Neural cell (in vitro differentiated cells): ENCODE measurements at regions not wholly inside any gene's neighbourhood (a gene's known extent, or its start where the extent isn't known, plus 50 kb on each side); places are given as distances from the start of the nearest gene placed in this dataset.

Source experiments
- CTCF ChIP-seq: fragments of 450-650 bp; IDR thresholded peaks from 2 replicates; pipeline ENCODE4 v1.5.1; 2014; ENCODE audit warnings: antibody characterized with exemption, mild to moderate bottlenecking, moderate library complexity; ENCODE audit not compliant: poor library complexity, severe bottlenecking
- EZH2 ChIP-seq: fragments of 200-600, 300-800 bp; shearing (Covaris generic), sonication (generic); IDR thresholded peaks from 2 replicates; pipeline ENCODE4 v1.6.1; 2014; ENCODE audit warnings: antibody characterized with exemption, low read length, borderline replicate concordance, mild to moderate bottlenecking; ENCODE audit not compliant: insufficient read depth, poor library complexity, severe bottlenecking
- MXI1 ChIP-seq: fragments of 450-650 bp; conservative IDR thresholded peaks from 2 replicates; pipeline ENCODE4 v1.6.1; 2014; ENCODE audit warnings: antibody characterized with exemption, mild to moderate bottlenecking; ENCODE audit not compliant: poor library complexity, severe bottlenecking
- POLR2AphosphoS5 ChIP-seq: IDR thresholded peaks from 2 replicates; pipeline ENCODE4 v1.6.1; 2012
- RAD21 ChIP-seq: fragments of 450-650 bp; conservative IDR thresholded peaks from 2 replicates; pipeline ENCODE4 v1.6.1; 2014; ENCODE audit warnings: antibody characterized with exemption, mild to moderate bottlenecking, moderate library complexity

DNA sequence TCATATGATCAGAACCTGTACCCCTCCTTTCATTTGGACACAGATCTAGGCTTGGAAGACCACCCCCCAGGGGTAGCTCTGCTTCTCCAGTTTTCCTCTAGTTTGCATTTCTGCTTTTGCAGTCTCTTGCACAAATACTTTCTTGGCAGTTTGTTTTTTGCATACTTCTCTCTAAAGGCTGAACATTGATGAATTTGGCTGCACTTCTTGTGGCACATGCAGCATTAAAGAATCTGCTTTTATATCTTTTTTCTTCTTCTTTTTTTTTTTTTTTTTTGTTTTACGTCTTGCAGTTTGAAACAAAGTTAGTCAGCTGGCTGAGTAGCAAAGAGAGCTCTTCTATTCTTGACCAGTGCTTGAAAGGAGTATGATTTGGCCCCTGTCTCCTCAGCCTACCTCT lies 273.0 kb downstream of the GLUD2 start:
- TF ChIP-seq CTCF, result no peak
- no peak for TF ChIP-seq EZH2
- no peak for TF ChIP-seq RAD21
- TF ChIP-seq POLR2AphosphoS5, result no peak
- TF ChIP-seq MXI1, result no peak
